SJSA1 (cell line): ENCODE measurements at regions not wholly inside any gene's neighbourhood (a gene's known extent, or its start where the extent isn't known, plus 50 kb on each side); places are given as distances from the start of the nearest gene placed in this dataset.
"Not testable (repeated sequence)": the region's sequence is repeated elsewhere in the genome, so short reads cannot be mapped to it uniquely, and the experiment has no call there.

Experiments used
- DNase-seq, 2 experiments: peaks; one replicate each; pipeline ENCODE4 v3.0.0-alpha.2; 2015 to 2020; ENCODE audit warnings: low spot score in 2 of 2, low read depth in 1 of 2
- H3K27ac ChIP-seq: fragments of 250-450 bp; sonication (Bioruptor Pico); 2 replicates; pipeline ENCODE4 v1.5.1; 2020; ENCODE audit warnings: mild to moderate bottlenecking, moderate library complexity
- H3K27me3 ChIP-seq: fragments of 250-450 bp; sonication (Bioruptor Pico); replicated peaks from 2 replicates; pipeline ENCODE4 v1.5.1; 2020; ENCODE audit warnings: mild to moderate bottlenecking, moderate library complexity
- H3K36me3 ChIP-seq: fragments of 250-450 bp; sonication (Bioruptor Pico); 2 replicates; pipeline ENCODE4 v1.5.1; 2020; ENCODE audit warnings: mild to moderate bottlenecking
- H3K4me1 ChIP-seq: fragments of 250-450 bp; sonication (Bioruptor Pico); replicated peaks from 2 replicates; pipeline ENCODE4 v1.6.1; 2021; ENCODE audit warnings: mild to moderate bottlenecking
- H3K4me3 ChIP-seq: fragments of 250-450 bp; sonication (Bioruptor Pico); 2 replicates; pipeline ENCODE4 v1.5.1; 2020; ENCODE audit warnings: mild to moderate bottlenecking
- H3K9me3 ChIP-seq: fragments of 250-450 bp; sonication (Bioruptor Pico); replicated peaks from 2 replicates; pipeline ENCODE4 v1.5.1; 2020; ENCODE audit warnings: mild to moderate bottlenecking

DNA sequence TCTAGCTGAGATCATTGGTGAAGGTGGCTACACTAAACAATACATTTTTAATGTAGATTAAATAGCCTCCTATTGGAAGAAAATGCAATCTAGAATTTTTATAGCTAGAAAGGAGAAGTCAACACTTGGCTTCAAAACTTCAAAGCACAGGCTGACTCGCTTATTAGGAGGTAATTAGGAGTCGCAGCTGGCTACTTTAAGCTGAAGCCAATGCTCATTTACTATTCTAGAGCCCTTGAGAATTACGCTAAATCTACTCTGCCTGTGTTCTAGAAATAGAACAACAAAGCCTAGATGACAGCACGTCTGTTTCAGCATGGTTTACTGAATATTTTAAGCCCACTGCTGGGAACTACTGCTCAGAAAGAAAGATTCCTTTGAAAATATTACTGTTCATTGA lies 101.6 kb upstream of the EEPD1 start:
- no peaks in the 10 kb centered on the region for H3K27me3 ChIP-seq
- DNase-seq = no peak
- no peaks in the 10 kb centered on the region for H3K9me3 ChIP-seq

GRCh38 chr7:36053589-36053988 lies 99.5 kb upstream of the EEPD1 start:
- Histone ChIP-seq H3K9me3 (no peaks in the 10 kb centered on the region), H3K27me3 (no peaks in the 10 kb centered on the region), H3K36me3 (no peaks in the 10 kb centered on the region), H3K27ac (no peak overlapping the region), H3K4me1 (no peaks in the 10 kb centered on the region; the same call in 1 of the 2 replicates), H3K4me3 (no peak overlapping the region)
- DNase-seq = no peak

More for the DNA sequence above, 101.6 kb upstream of the EEPD1 start:
- Histone ChIP-seq H3K27ac (no peak overlapping the region), H3K4me3 (no peak overlapping the region), H3K4me1 (no peaks in the 10 kb centered on the region; the same call in none of the 2 replicates), H3K36me3 (no peaks in the 10 kb centered on the region)

DNA sequence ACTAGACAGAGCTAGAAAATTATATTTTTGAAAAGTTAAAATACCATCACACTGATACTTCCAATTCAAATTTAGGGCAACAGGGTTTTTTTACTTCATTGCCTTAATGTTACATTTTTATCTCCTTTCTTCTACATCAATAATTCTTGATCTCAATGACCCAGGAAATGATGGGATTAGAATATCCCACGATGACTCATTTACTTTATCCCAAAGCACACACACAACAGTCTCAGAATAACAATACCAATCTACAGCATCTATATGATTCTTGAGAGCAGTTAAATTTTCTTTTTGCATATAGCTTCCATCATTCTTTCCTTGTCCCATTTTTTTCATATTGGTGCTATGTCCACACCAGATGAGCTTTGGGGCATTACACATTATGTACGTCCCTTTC lies 98.4 kb upstream of the EEPD1 start:
- no peak overlapping the region for H3K27ac ChIP-seq
- DNase-seq = no peak
- H3K4me1 ChIP-seq = no peaks in the 10 kb centered on the region
- H3K9me3 ChIP-seq = no peaks in the 10 kb centered on the region
- H3K4me3 ChIP-seq = no peak overlapping the region
- H3K27me3 ChIP-seq = no peaks in the 10 kb centered on the region
- H3K36me3 ChIP-seq = no peaks in the 10 kb centered on the region

- no peaks in the 10 kb centered on the region for H3K36me3 ChIP-seq
- no peaks in the 10 kb centered on the region for H3K9me3 ChIP-seq
- no peaks in the 10 kb centered on the region for H3K27me3 ChIP-seq
- no peak overlapping the region for H3K4me3 ChIP-seq
- H3K4me1 ChIP-seq = no peaks in the 10 kb centered on the region
- DNase-seq = no peak
- no peak overlapping the region for H3K27ac ChIP-seq
These were observed 97.8 kb upstream of the EEPD1 start for GRCh38 chr7:36055207-36055606.

DNA sequence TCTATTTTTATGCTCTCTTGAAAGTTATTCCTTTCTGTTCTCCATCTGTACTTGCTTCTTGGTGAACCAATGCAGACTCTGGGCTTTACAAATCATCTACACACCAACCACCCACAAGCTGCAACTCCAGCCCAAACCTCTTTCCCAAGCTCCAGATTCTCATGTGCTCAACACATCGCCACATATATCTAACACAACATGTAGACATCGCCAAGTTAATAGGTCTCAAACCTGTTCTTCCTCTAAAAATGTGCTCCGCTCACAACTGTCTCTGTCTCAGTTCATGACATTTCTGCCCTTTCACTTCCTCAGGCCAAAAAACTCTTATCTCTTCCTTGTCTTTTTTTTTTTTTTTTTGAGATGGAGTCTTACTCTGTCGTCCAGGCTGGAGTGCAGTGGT lies 95.7 kb upstream of the EEPD1 start:
- DNase-seq = no peak
- no peaks in the 10 kb centered on the region for H3K27me3 ChIP-seq
- H3K4me3 ChIP-seq = no peak overlapping the region
- H3K4me1 ChIP-seq = no peaks in the 10 kb centered on the region
- H3K27ac ChIP-seq = no peak overlapping the region
- H3K9me3 ChIP-seq = no peaks in the 10 kb centered on the region
- H3K36me3 ChIP-seq = no peaks in the 10 kb centered on the region

GRCh38 chr7:36058020-36058592 lies 94.9 kb upstream of the EEPD1 start:
- no peak overlapping the region for H3K4me3 ChIP-seq
- H3K4me1 ChIP-seq = no peaks in the 10 kb centered on the region
- H3K27me3 ChIP-seq = no peaks in the 10 kb centered on the region
- no peaks in the 10 kb centered on the region for H3K9me3 ChIP-seq
- no peaks in the 10 kb centered on the region for H3K36me3 ChIP-seq
- DNase-seq = no peak
- H3K27ac ChIP-seq = no peak overlapping the region

GRCh38 chr7:36060388-36060787 lies 92.7 kb upstream of the EEPD1 start:
- DNase-seq = not testable (repeated sequence)

DNA sequence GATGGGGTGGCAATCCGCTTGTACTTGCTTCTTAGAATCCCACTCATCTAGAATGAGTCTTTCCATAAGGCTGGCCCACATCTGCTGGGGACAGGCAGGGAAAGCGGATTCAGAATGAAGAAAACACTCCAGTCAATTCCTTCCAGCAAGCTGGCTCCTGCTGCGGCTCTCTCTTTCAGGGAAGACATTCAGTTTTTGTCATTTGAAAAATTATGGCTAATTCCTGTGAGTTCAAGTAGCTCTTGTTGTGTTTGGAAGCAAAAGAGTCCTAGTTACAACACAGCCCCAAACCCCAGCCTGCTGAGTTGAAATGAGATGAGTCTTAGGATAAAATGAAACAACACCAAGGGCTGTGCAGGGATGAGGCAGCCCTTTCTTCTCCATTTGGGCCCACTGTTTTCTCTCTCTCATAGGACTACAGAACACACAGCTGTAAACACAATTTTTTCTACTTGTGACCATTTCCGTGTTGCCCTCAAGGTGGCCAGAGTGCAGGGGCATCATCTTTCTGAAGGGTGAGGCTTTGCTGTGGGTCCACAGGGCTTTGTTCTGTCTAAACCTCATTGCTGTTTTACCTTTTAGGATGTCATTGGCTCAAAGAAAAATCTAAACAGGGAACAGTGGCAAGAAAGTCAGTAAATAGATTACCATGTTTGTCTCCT lies 90.8 kb upstream of the EEPD1 start:
- Histone ChIP-seq H3K27me3 (no peaks in the 10 kb centered on the region), H3K4me1 (no peaks in the 10 kb centered on the region), H3K4me3 (no peak overlapping the region), H3K9me3 (no peaks in the 10 kb centered on the region), H3K36me3 (no peaks in the 10 kb centered on the region), H3K27ac (no peak overlapping the region)
- no peak for DNase-seq

More at GRCh38 chr7:36060388-36060787, 92.7 kb upstream of the EEPD1 start:
- not testable (repeated sequence) for H3K4me3 ChIP-seq, H3K9me3 ChIP-seq, H3K36me3 ChIP-seq, H3K4me1 ChIP-seq, H3K27me3 ChIP-seq, H3K27ac ChIP-seq

- H3K9me3 ChIP-seq = no peaks in the 10 kb centered on the region
- DNase-seq = no peak
- H3K4me1 ChIP-seq = no peaks in the 10 kb centered on the region
- no peaks in the 10 kb centered on the region for H3K36me3 ChIP-seq
- no peak overlapping the region for H3K27ac ChIP-seq
- H3K27me3 ChIP-seq = no peaks in the 10 kb centered on the region
- no peak overlapping the region for H3K4me3 ChIP-seq
These were observed 88.4 kb upstream of the EEPD1 start for GRCh38 chr7:36064676-36065075.

GRCh38 chr7:36065563-36066342 lies 87.3 kb upstream of the EEPD1 start:
- DNase-seq, H3K4me1 ChIP-seq, H3K9me3 ChIP-seq, H3K36me3 ChIP-seq, H3K27ac ChIP-seq, H3K4me3 ChIP-seq, H3K27me3 ChIP-seq: not testable (repeated sequence)

DNA sequence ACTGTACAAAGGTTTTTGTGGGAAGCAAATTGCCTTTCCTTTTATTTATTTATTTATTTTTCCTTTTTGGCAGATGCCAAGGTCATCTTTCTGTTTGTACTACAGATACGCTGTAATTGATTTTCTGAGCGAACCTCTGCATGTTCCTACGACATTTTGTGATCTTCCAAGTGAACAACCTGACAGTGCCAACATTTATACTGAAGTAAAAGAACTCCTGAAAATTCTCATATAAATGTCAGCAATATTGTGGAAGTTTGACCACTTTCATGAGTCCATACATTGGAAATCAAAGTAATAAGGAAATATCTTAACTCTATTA lies 86.8 kb upstream of the EEPD1 start:
- Histone ChIP-seq H3K27me3 (no peaks in the 10 kb centered on the region), H3K4me3 (no peak overlapping the region), H3K27ac (no peak overlapping the region), H3K4me1 (no peaks in the 10 kb centered on the region), H3K9me3 (no peaks in the 10 kb centered on the region), H3K36me3 (no peaks in the 10 kb centered on the region)
- DNase-seq = no peak

DNA sequence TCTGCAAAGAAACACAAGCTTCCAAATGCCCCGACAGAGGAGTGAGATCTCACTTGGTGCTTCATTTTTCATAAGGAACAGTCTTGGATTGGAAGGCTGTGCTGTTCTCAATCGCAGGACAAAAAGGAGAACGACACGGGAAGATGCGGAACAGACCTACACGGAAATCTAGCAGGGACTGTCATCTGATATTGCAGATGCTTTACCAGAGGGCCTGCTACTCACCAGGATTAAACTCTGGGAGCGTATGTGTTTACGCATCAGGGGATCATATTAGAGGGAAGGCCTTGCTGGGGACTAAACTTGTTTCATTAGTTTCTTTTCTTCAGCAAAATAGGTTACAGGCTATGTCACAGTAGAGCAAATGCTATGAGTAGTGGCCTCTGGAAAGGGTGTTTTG lies 82.8 kb upstream of the EEPD1 start:
- no peaks in the 10 kb centered on the region for H3K36me3 ChIP-seq
- no peaks in the 10 kb centered on the region for H3K4me1 ChIP-seq
- H3K27ac ChIP-seq = no peak overlapping the region
- H3K4me3 ChIP-seq = no peak overlapping the region
- H3K9me3 ChIP-seq = no peaks in the 10 kb centered on the region
- H3K27me3 ChIP-seq = no peaks in the 10 kb centered on the region
- no peak for DNase-seq

GRCh38 chr7:36071605-36072004 lies 81.4 kb upstream of the EEPD1 start:
- no peaks in the 10 kb centered on the region for H3K36me3 ChIP-seq
- H3K4me1 ChIP-seq = no peaks in the 10 kb centered on the region
- H3K27ac ChIP-seq = no peak overlapping the region
- H3K27me3 ChIP-seq = no peaks in the 10 kb centered on the region
- DNase-seq = no peak
- no peak overlapping the region for H3K4me3 ChIP-seq
- H3K9me3 ChIP-seq = no peaks in the 10 kb centered on the region

GRCh38 chr7:36072620-36073019 lies 80.4 kb upstream of the EEPD1 start:
- DNase-seq = no peak
- Histone ChIP-seq H3K27me3 (no peaks in the 10 kb centered on the region), H3K4me3 (no peak overlapping the region), H3K27ac (no peak overlapping the region), H3K36me3 (no peaks in the 10 kb centered on the region), H3K4me1 (no peaks in the 10 kb centered on the region), H3K9me3 (no peaks in the 10 kb centered on the region)
